ENCODE measurements at regions not wholly inside any gene's neighbourhood (a gene's known extent, or its start where the extent isn't known, plus 50 kb on each side); places are given as distances from the start of the nearest gene placed in this dataset.

GRCh38 chr1:103362348-103363007 is 163.0 kb upstream of the RNPC3 start:
- Histone ChIP-seq H3K4me1 (ENCODE audit: control insufficient read depth, insufficient read depth, low read length) (no peaks in the 10 kb centered on the region), H3K9me3 (replicated peaks; ENCODE audit: control insufficient read depth, low read depth, low read length) (no peaks in the 10 kb centered on the region), H3K36me3 (ENCODE audit: control insufficient read depth, insufficient read depth, low read length) (no peaks in the 10 kb centered on the region), H3K27ac (ENCODE audit: low read length) (no peak overlapping the region), H3K27me3 (ENCODE audit: control insufficient read depth, insufficient read depth, low read length) (no peaks in the 10 kb centered on the region), H3K4me3 (ENCODE audit: low read length) (no peak overlapping the region)
- WGBS (ENCODE audit: insufficient coverage) = no CpG with 5 or more reads among the region's 4 CpGs
- no peak for DNase-seq

- peaks cover 2% of the 10 kb centered on the region for H3K9me3 ChIP-seq (replicated peaks; ENCODE audit: control insufficient read depth, low read depth, low read length)
- H3K4me3 ChIP-seq (ENCODE audit: low read length) = no peak overlapping the region
- WGBS (ENCODE audit: insufficient coverage) = no CpG with 5 or more reads among the region's 1 CpG
Observed at GRCh38 chr1:103353391-103353790, 172.1 kb upstream of the RNPC3 start.

GRCh38 chr1:103348136-103348535 is 177.4 kb upstream of the RNPC3 start:
- H3K4me3 ChIP-seq (ENCODE audit: low read length) = no peak overlapping the region
- no peak overlapping the region for H3K27ac ChIP-seq (ENCODE audit: low read length)
- H3K27me3 ChIP-seq (ENCODE audit: control insufficient read depth, insufficient read depth, low read length) = no peaks in the 10 kb centered on the region
- DNase-seq = no peak
- H3K4me1 ChIP-seq (ENCODE audit: control insufficient read depth, insufficient read depth, low read length) = no peaks in the 10 kb centered on the region
- H3K9me3 ChIP-seq (replicated peaks; ENCODE audit: control insufficient read depth, low read depth, low read length) = peaks cover under 1% of the 10 kb centered on the region
- WGBS (ENCODE audit: insufficient coverage) = no CpG with 5 or more reads among the region's 1 CpG
- no peaks in the 10 kb centered on the region for H3K36me3 ChIP-seq (ENCODE audit: control insufficient read depth, insufficient read depth, low read length)

More at GRCh38 chr1:103353391-103353790, 172.1 kb upstream of the RNPC3 start:
- no peak for DNase-seq
- H3K4me1 ChIP-seq (ENCODE audit: control insufficient read depth, insufficient read depth, low read length) = no peaks in the 10 kb centered on the region
- H3K36me3 ChIP-seq (ENCODE audit: control insufficient read depth, insufficient read depth, low read length) = no peaks in the 10 kb centered on the region
- H3K27ac ChIP-seq (ENCODE audit: low read length) = no peak overlapping the region
- H3K27me3 ChIP-seq (ENCODE audit: control insufficient read depth, insufficient read depth, low read length) = no peaks in the 10 kb centered on the region

- Histone ChIP-seq H3K36me3 (ENCODE audit: control insufficient read depth, insufficient read depth, low read length) (no peaks in the 10 kb centered on the region), H3K27me3 (ENCODE audit: control insufficient read depth, insufficient read depth, low read length) (no peaks in the 10 kb centered on the region), H3K4me1 (ENCODE audit: control insufficient read depth, insufficient read depth, low read length) (no peaks in the 10 kb centered on the region), H3K9me3 (replicated peaks; ENCODE audit: control insufficient read depth, low read depth, low read length) (no peaks in the 10 kb centered on the region), H3K27ac (ENCODE audit: low read length) (no peak overlapping the region), H3K4me3 (ENCODE audit: low read length) (no peak overlapping the region)
- DNase-seq = no peak
- WGBS (ENCODE audit: insufficient coverage) = no CpG with 5 or more reads among the region's 3 CpGs
Observed at GRCh38 chr1:103344930-103345329, 180.6 kb upstream of the RNPC3 start.

GRCh38 chr1:103341377-103341880 is 184.1 kb upstream of the RNPC3 start:
- no peaks in the 10 kb centered on the region for H3K27me3 ChIP-seq (ENCODE audit: control insufficient read depth, insufficient read depth, low read length)
- H3K9me3 ChIP-seq (replicated peaks; ENCODE audit: control insufficient read depth, low read depth, low read length) = no peaks in the 10 kb centered on the region
- H3K4me3 ChIP-seq (ENCODE audit: low read length) = no peak overlapping the region
- WGBS (ENCODE audit: insufficient coverage) = no CpG with 5 or more reads among the region's 2 CpGs
- no peaks in the 10 kb centered on the region for H3K36me3 ChIP-seq (ENCODE audit: control insufficient read depth, insufficient read depth, low read length)
- no peak overlapping the region for H3K27ac ChIP-seq (ENCODE audit: low read length)
- DNase-seq = no peak
- H3K4me1 ChIP-seq (ENCODE audit: control insufficient read depth, insufficient read depth, low read length) = no peaks in the 10 kb centered on the region

GRCh38 chr1:103337779-103338178 is 187.7 kb upstream of the RNPC3 start:
- WGBS (ENCODE audit: insufficient coverage) = no CpG with 5 or more reads among the region's 4 CpGs
- H3K36me3 ChIP-seq (ENCODE audit: control insufficient read depth, insufficient read depth, low read length) = no peaks in the 10 kb centered on the region
- no peak overlapping the region for H3K4me3 ChIP-seq (ENCODE audit: low read length)
- H3K27ac ChIP-seq (ENCODE audit: low read length) = no peak overlapping the region
- no peaks in the 10 kb centered on the region for H3K4me1 ChIP-seq (ENCODE audit: control insufficient read depth, insufficient read depth, low read length)
- DNase-seq = no peak
- no peaks in the 10 kb centered on the region for H3K9me3 ChIP-seq (replicated peaks; ENCODE audit: control insufficient read depth, low read depth, low read length)
- H3K27me3 ChIP-seq (ENCODE audit: control insufficient read depth, insufficient read depth, low read length) = no peaks in the 10 kb centered on the region

- no peak overlapping the region for H3K27ac ChIP-seq (ENCODE audit: low read length)
- WGBS (ENCODE audit: insufficient coverage) = no CpG with 5 or more reads among the region's 1 CpG
- peak; percentile 30 for DNase-seq
Observed at GRCh38 chr1:103336408-103336807, 189.1 kb upstream of the RNPC3 start.

GRCh38 chr1:103333141-103333540 is 192.4 kb upstream of the RNPC3 start:
- Histone ChIP-seq H3K27me3 (ENCODE audit: control insufficient read depth, insufficient read depth, low read length) (no peaks in the 10 kb centered on the region), H3K9me3 (replicated peaks; ENCODE audit: control insufficient read depth, low read depth, low read length) (no peaks in the 10 kb centered on the region), H3K36me3 (ENCODE audit: control insufficient read depth, insufficient read depth, low read length) (no peaks in the 10 kb centered on the region), H3K27ac (ENCODE audit: low read length) (no peak overlapping the region), H3K4me1 (ENCODE audit: control insufficient read depth, insufficient read depth, low read length) (no peaks in the 10 kb centered on the region), H3K4me3 (ENCODE audit: low read length) (no peak overlapping the region)
- WGBS (ENCODE audit: insufficient coverage) = 82% methylated on average over 3 of the region's 5 CpGs
- no peak for DNase-seq

More at GRCh38 chr1:103336408-103336807, 189.1 kb upstream of the RNPC3 start:
- Histone ChIP-seq H3K27me3 (ENCODE audit: control insufficient read depth, insufficient read depth, low read length) (no peaks in the 10 kb centered on the region), H3K4me1 (ENCODE audit: control insufficient read depth, insufficient read depth, low read length) (no peaks in the 10 kb centered on the region), H3K36me3 (ENCODE audit: control insufficient read depth, insufficient read depth, low read length) (no peaks in the 10 kb centered on the region), H3K4me3 (ENCODE audit: low read length) (no peak overlapping the region), H3K9me3 (replicated peaks; ENCODE audit: control insufficient read depth, low read depth, low read length) (no peaks in the 10 kb centered on the region)

- WGBS (ENCODE audit: insufficient coverage) = 71% methylated on average over 2 of the region's 4 CpGs
Observed at GRCh38 chr1:103327054-103327719, 198.3 kb upstream of the RNPC3 start.

GRCh38 chr1:103326595-103326994 is 198.9 kb upstream of the RNPC3 start:
- no peak for DNase-seq
- H3K9me3 ChIP-seq (replicated peaks; ENCODE audit: control insufficient read depth, low read depth, low read length) = peaks cover 9% of the 10 kb centered on the region
- no peak overlapping the region for H3K4me3 ChIP-seq (ENCODE audit: low read length)
- no peaks in the 10 kb centered on the region for H3K36me3 ChIP-seq (ENCODE audit: control insufficient read depth, insufficient read depth, low read length)
- H3K4me1 ChIP-seq (ENCODE audit: control insufficient read depth, insufficient read depth, low read length) = no peaks in the 10 kb centered on the region
- H3K27ac ChIP-seq (ENCODE audit: low read length) = no peak overlapping the region
- H3K27me3 ChIP-seq (ENCODE audit: control insufficient read depth, insufficient read depth, low read length) = no peaks in the 10 kb centered on the region

More at GRCh38 chr1:103327054-103327719, 198.3 kb upstream of the RNPC3 start:
- peaks cover 8% of the 10 kb centered on the region for H3K9me3 ChIP-seq (replicated peaks; ENCODE audit: control insufficient read depth, low read depth, low read length)
- no peaks in the 10 kb centered on the region for H3K4me1 ChIP-seq (ENCODE audit: control insufficient read depth, insufficient read depth, low read length)
- no peaks in the 10 kb centered on the region for H3K27me3 ChIP-seq (ENCODE audit: control insufficient read depth, insufficient read depth, low read length)
- DNase-seq = no peak
- no peak overlapping the region for H3K27ac ChIP-seq (ENCODE audit: low read length)
- H3K4me3 ChIP-seq (ENCODE audit: low read length) = no peak overlapping the region
- no peaks in the 10 kb centered on the region for H3K36me3 ChIP-seq (ENCODE audit: control insufficient read depth, insufficient read depth, low read length)

Data from muscle of leg (tissue), 3 donors.